Heart left ventricle (tissue), 16 donors: ENCODE measurements at regions not wholly inside any gene's neighbourhood (a gene's known extent, or its start where the extent isn't known, plus 50 kb on each side); places are given as distances from the start of the nearest gene placed in this dataset.

Source experiments
- ATAC-seq, 4 donors: fragments of 200-7000 bp; cut with Tn5 transposase; one replicate each; pipeline ENCODE4 v1.9.1; 2020 to 2022; ENCODE audit warnings: moderate library complexity in 4 of 4, mild to moderate bottlenecking in 3 of 4, moderate number of reproducible peaks in 1 of 4
- DNase-seq, 5 donors: peaks; one replicate each; pipeline ENCODE4 v3.0.0-alpha.2; 2020
- H3K27ac ChIP-seq, 12 donors: fragments of 200-600 bp; sonication (generic) in 4 of 12; one replicate each; pipeline versions ENCODE4 v1.5.0 to v1.8.0; 2016 to 2022; ENCODE audit warnings: mild to moderate bottlenecking in 2 of 12
- H3K27me3 ChIP-seq, 9 donors: fragments of 200-600 bp; sonication (generic) in 2 of 9; one replicate each; pipeline versions ENCODE4 v1.5.1 to v1.8.0; 2016 to 2022; ENCODE audit warnings: mild to moderate bottlenecking in 3 of 9
- H3K36me3 ChIP-seq, 9 donors: fragments of 200-600 bp; sonication (generic) in 2 of 9; one replicate each; pipeline versions ENCODE4 v1.5.0 to v1.8.0; 2018 to 2022; ENCODE audit warnings: mild to moderate bottlenecking in 2 of 9
- H3K4me1 ChIP-seq, 12 donors: fragments of 200-600 bp; sonication (generic) in 4 of 12; one replicate each; pipeline versions ENCODE4 v1.5.0 to v1.8.0; 2016 to 2022; ENCODE audit warnings: mild to moderate bottlenecking in 3 of 12
- H3K4me3 ChIP-seq, 12 donors: fragments of 200-600 bp; sonication (generic) in 4 of 12; one replicate each; pipeline versions ENCODE4 v1.5.0 to v1.8.0; 2017 to 2022; ENCODE audit warnings: mild to moderate bottlenecking in 9 of 12, moderate library complexity in 4 of 12
- H3K9me3 ChIP-seq, 12 donors: fragments of 200-600 bp; sonication (generic) in 4 of 12; one replicate each; pipeline versions ENCODE4 v1.5.0 to v1.8.0; 2016 to 2022; ENCODE audit warnings: mild to moderate bottlenecking in 1 of 12
- CTCF ChIP-seq, 12 donors: fragments of 200-600 bp; sonication (generic) in 4 of 12; IDR thresholded peaks; one replicate each; pipeline versions ENCODE4 v1.5.0 to v1.8.0; 2018 to 2022; ENCODE audit warnings: antibody characterized with exemption in 12 of 12, mild to moderate bottlenecking in 5 of 12
- POLR2A ChIP-seq, 2 donors: fragments of 450-650 bp; IDR thresholded peaks; one replicate each; pipeline ENCODE4 v1.6.1; 2017; ENCODE audit warnings: antibody characterized with exemption in 2 of 2, mild to moderate bottlenecking in 2 of 2, moderate library complexity in 2 of 2
- WGBS, 4 donors: extraction: QIAGEN DNeasy Blood & Tissue Kit in 2 of 4; methylation state at CpG; one replicate each; pipeline versions ENCODE4 v1.1.5 to v1.1.7; 2013 to 2018; 5-methylcytosine and 5-hydroxymethylcytosine counted together
- intact Hi-C, 10 donors: fragments of 100-400 bp; cut with DNase I; formaldehyde crosslinking; loops; one replicate each; pipeline versions ENCODE4 v1.11.1 to v1.14.2; 2022
- donor health status: ischemic (EF 13 %, LVEDD 7.1; RV severe dilation, severe dysfunction).
- donor health status: healthy with polysubstance abuse.
- donor health status: DM: no; HTN: yes; CAD: no.
- donor health status: DM: no; HTN: no; CAD: no.
- donor health status: ischemic (EF 25% LVEDD 6.9; RV normal size, moderate dysfunction).
- donor health status: ischemic (EF 25% LVEDD 5.7; RV mildly dilated, moderate dysfunction).
- donor health status: healthy.
- donor health status: DM: yes; HTN: yes; CAD: no.
- donor health status: ischemic (EF 35%, LVEDD 5.7; RV mildly dilated, moderate dysfunction).
- donor health status: nonischemic (EF 11% LVEDD 7.7; RV severe dilation, severe dysfunction).
- donor health status: DM: yes; HTN: yes; CAD: no.
- donor health status: PGD.
- donor health status: ischemic (EF 29% LVEDD 5.4; RV normal size, mild dysfunction).
- donor health status: nonischemic (EF 23%, LVEDD 6.1; RV moderate dilation, normal function).

GRCh38 chr2:211258646-211259335 lies 702.4 kb downstream of the CPS1 start:
- intact Hi-C loops, result no loop called here
- H3K36me3 ChIP-seq, result no peaks in the 10 kb centered on the region
- no peaks in the 10 kb centered on the region for H3K4me1 ChIP-seq
- WGBS, 4 donors, result 66 to 89% (median 80%) methylated on average over 1 of the region's 1 CpG
- no peak overlapping the region for H3K27ac ChIP-seq
- TF ChIP-seq POLR2A (IDR thresholded peaks at IDR 0.05) (no peak), CTCF (IDR thresholded peaks at IDR 0.05) (no peak)
- no peaks in the 10 kb centered on the region for H3K27me3 ChIP-seq
- peaks cover 0 to 6% (median 0%) of the 10 kb centered on the region in 12 donors for H3K9me3 ChIP-seq
- DNase-seq (no peak), ATAC-seq (no peak)
- no peak overlapping the region for H3K4me3 ChIP-seq

- DNase-seq (no peak), ATAC-seq (no peak)
- H3K9me3 ChIP-seq, result peaks cover 0 to 6% (median 0%) of the 10 kb centered on the region in 12 donors
- WGBS, 4 donors, result 49 to 57% (median 53%) methylated on average over 4 of the region's 4 CpGs
- H3K4me1 ChIP-seq, result no peaks in the 10 kb centered on the region
- intact Hi-C loops, result no loop called here
- H3K27me3 ChIP-seq, result no peaks in the 10 kb centered on the region
- H3K36me3 ChIP-seq, result no peaks in the 10 kb centered on the region
- H3K4me3 ChIP-seq, result no peak overlapping the region
- no peak for TF ChIP-seq CTCF (IDR thresholded peaks at IDR 0.05)
- no peak for TF ChIP-seq POLR2A (IDR thresholded peaks at IDR 0.05)
- H3K27ac ChIP-seq, result no peak overlapping the region
Measured at GRCh38 chr2:211259831-211260476, 703.6 kb downstream of the CPS1 start.

GRCh38 chr2:211270257-211270656 lies 713.9 kb downstream of the CPS1 start:
- DNase-seq, result no peak
- 62 to 80% (median 67%) methylated on average over 1 of the region's 1 CpG for WGBS, 4 donors
- H3K27ac ChIP-seq, result no peak overlapping the region
- no peaks in the 10 kb centered on the region for H3K4me1 ChIP-seq
- H3K4me3 ChIP-seq, result no peak overlapping the region
- no peak for ATAC-seq
- peaks cover 0 to 8% (median 0%) of the 10 kb centered on the region in 12 donors for H3K9me3 ChIP-seq
- H3K27me3 ChIP-seq, result no peaks in the 10 kb centered on the region
- TF ChIP-seq POLR2A (IDR thresholded peaks at IDR 0.05) (no peak), CTCF (IDR thresholded peaks at IDR 0.05) (no peak)
- intact Hi-C loops, result no loop called here
- H3K36me3 ChIP-seq, result no peaks in the 10 kb centered on the region

- DNase-seq, result no peak
- H3K4me1 ChIP-seq, result no peaks in the 10 kb centered on the region
- intact Hi-C loops, result no loop called here
- TF ChIP-seq CTCF (IDR thresholded peaks at IDR 0.05) (no peak), POLR2A (IDR thresholded peaks at IDR 0.05) (no peak)
- no peak overlapping the region for H3K4me3 ChIP-seq
- 31 to 46% (median 44%) methylated on average over 2 of the region's 2 CpGs for WGBS, 4 donors
- ATAC-seq, result no peak
- no peaks in the 10 kb centered on the region for H3K9me3 ChIP-seq
- H3K36me3 ChIP-seq, result no peaks in the 10 kb centered on the region
- H3K27me3 ChIP-seq, result no peaks in the 10 kb centered on the region
- H3K27ac ChIP-seq, result no peak overlapping the region
Measured at GRCh38 chr2:211281430-211282073, 725.2 kb downstream of the CPS1 start.
